Vagina (tissue), 2 donors: ENCODE measurements at regions not wholly inside any gene's neighbourhood (a gene's known extent, or its start where the extent isn't known, plus 50 kb on each side); places are given as distances from the start of the nearest gene placed in this dataset.
"Not testable (repeated sequence)": the region's sequence is repeated elsewhere in the genome, so short reads cannot be mapped to it uniquely, and the experiment has no call there.

Source experiments
- DNase-seq, 2 donors: peaks; one replicate each; pipeline ENCODE4 v3.0.0-alpha.2; 2017; ENCODE audit errors: extremely low spot score in 2 of 2
- H3K27ac ChIP-seq: fragments of 200-600 bp; sonication (generic); one replicate; pipeline ENCODE4 v1.5.1; 2019
- H3K27me3 ChIP-seq: fragments of 200-600 bp; sonication (generic); one replicate; pipeline ENCODE4 v1.5.1; 2019
- H3K36me3 ChIP-seq, 2 donors: fragments of 200-600 bp; sonication (generic); one replicate each; pipeline ENCODE4 v1.5.1; 2017 to 2019
- H3K4me1 ChIP-seq: fragments of 200-600 bp; sonication (generic); one replicate; pipeline ENCODE4 v1.5.1; 2019
- H3K4me3 ChIP-seq, 2 donors: fragments of 200-600 bp; sonication (generic); 1 replicate in 1 of 2; 2 replicates in 1 of 2; pipeline ENCODE4 v1.5.1; 2016 to 2019
- H3K9me3 ChIP-seq: fragments of 200-600 bp; sonication (generic); one replicate; pipeline ENCODE4 v1.5.1; 2019
- CTCF ChIP-seq, 3 experiments: fragments of 450-650 bp in 2 of 3; fragments of 200-600 bp in 1 of 3; sonication (generic) in 1 of 3; IDR thresholded peaks; one replicate each; pipeline ENCODE4 v1.5.1; 2017 to 2019; ENCODE audit warnings: antibody characterized with exemption in 3 of 3, mild to moderate bottlenecking in 2 of 3, moderate library complexity in 2 of 3
- POLR2A ChIP-seq, 2 donors: fragments of 450-650 bp; IDR thresholded peaks; one replicate each; pipeline ENCODE4 v1.6.1; 2017; ENCODE audit warnings: antibody characterized with exemption in 2 of 2, mild to moderate bottlenecking in 2 of 2, moderate library complexity in 2 of 2
- POLR2AphosphoS5 ChIP-seq, 2 donors: sonication (generic); formaldehyde crosslinking; IDR thresholded peaks; one replicate each; pipeline ENCODE4 v1.9.0; 2017; ENCODE audit warnings: antibody characterized with exemption in 2 of 2, mild to moderate bottlenecking in 2 of 2, low read depth in 1 of 2; ENCODE audit not compliant: insufficient read depth in 1 of 2
- intact Hi-C: fragments of 100-400 bp; cut with DNase I; formaldehyde crosslinking; loops from one replicate; pipeline ENCODE4 v1.15.1; 2023

- H3K27me3 ChIP-seq: no peaks in the 10 kb centered on the region
- intact Hi-C loops: no loop called here
- no peak overlapping the region for H3K4me3 ChIP-seq
- no peaks in the 10 kb centered on the region for H3K36me3 ChIP-seq
- TF ChIP-seq POLR2A (IDR thresholded peaks at IDR 0.05) (no peak), POLR2AphosphoS5 (IDR thresholded peaks at IDR 0.05; ENCODE audit: insufficient read depth in 1 of 2, low read depth in 1 of 2) (no peak), CTCF (IDR thresholded peaks at IDR 0.05) (no peak)
- DNase-seq: no peak
- H3K4me1 ChIP-seq: no peaks in the 10 kb centered on the region
- no peak overlapping the region for H3K27ac ChIP-seq
- no peaks in the 10 kb centered on the region for H3K9me3 ChIP-seq
Measured at GRCh38 chrX:30995705-30996104, 76.1 kb downstream of the FTHL17 start.

- Histone ChIP-seq H3K9me3 (no peaks in the 10 kb centered on the region), H3K27ac (no peak overlapping the region), H3K4me3 (no peak overlapping the region), H3K36me3 (no peaks in the 10 kb centered on the region), H3K27me3 (no peaks in the 10 kb centered on the region), H3K4me1 (no peaks in the 10 kb centered on the region)
- intact Hi-C loops: no loop called here
- no peak for DNase-seq
- TF ChIP-seq POLR2AphosphoS5 (IDR thresholded peaks at IDR 0.05; ENCODE audit: insufficient read depth in 1 of 2, low read depth in 1 of 2) (no peak), CTCF (IDR thresholded peaks at IDR 0.05) (no peak), POLR2A (IDR thresholded peaks at IDR 0.05) (no peak)
Measured at GRCh38 chrX:30995060-30995700, 76.7 kb downstream of the FTHL17 start.

- H3K9me3 ChIP-seq, H3K27me3 ChIP-seq, DNase-seq, intact Hi-C loops, H3K27ac ChIP-seq, H3K36me3 ChIP-seq, H3K4me1 ChIP-seq, H3K4me3 ChIP-seq: not testable (repeated sequence)
Measured at GRCh38 chrX:30994018-30994417, 77.8 kb downstream of the FTHL17 start.

GRCh38 chrX:30992381-30992904, 79.4 kb downstream of the FTHL17 start:
- intact Hi-C loops: no loop called here
- H3K27ac ChIP-seq: no peak overlapping the region
- H3K4me3 ChIP-seq: no peak overlapping the region
- H3K4me1 ChIP-seq: no peaks in the 10 kb centered on the region
- no peak for DNase-seq
- H3K9me3 ChIP-seq: no peaks in the 10 kb centered on the region
- no peaks in the 10 kb centered on the region for H3K36me3 ChIP-seq
- no peaks in the 10 kb centered on the region for H3K27me3 ChIP-seq
- TF ChIP-seq POLR2AphosphoS5 (IDR thresholded peaks at IDR 0.05; ENCODE audit: insufficient read depth in 1 of 2, low read depth in 1 of 2) (no peak), CTCF (IDR thresholded peaks at IDR 0.05) (no peak), POLR2A (IDR thresholded peaks at IDR 0.05) (no peak)

GRCh38 chrX:30990361-30990760, 81.5 kb downstream of the FTHL17 start:
- intact Hi-C loops: no loop called here
- TF ChIP-seq CTCF (IDR thresholded peaks at IDR 0.05) (no peak), POLR2A (IDR thresholded peaks at IDR 0.05) (no peak), POLR2AphosphoS5 (IDR thresholded peaks at IDR 0.05; ENCODE audit: insufficient read depth in 1 of 2, low read depth in 1 of 2) (no peak)
- Histone ChIP-seq H3K27me3 (no peaks in the 10 kb centered on the region), H3K9me3 (no peaks in the 10 kb centered on the region), H3K36me3 (no peaks in the 10 kb centered on the region), H3K4me1 (no peaks in the 10 kb centered on the region), H3K4me3 (no peak overlapping the region), H3K27ac (no peak overlapping the region)
- no peak for DNase-seq
